Activated naive CD8-positive, alpha-beta T cell treated with anti-CD3 and anti-CD28 coated beads, Interleukin-2, amount 50 U/mL, for 24 hours (primary cell): ENCODE measurements at regions not wholly inside any gene's neighbourhood (a gene's known extent, or its start where the extent isn't known, plus 50 kb on each side); places are given as distances from the start of the nearest gene placed in this dataset.
A peak's percentile ranks its signal among the peaks of the same experiment; 100 is the strongest.
"Not testable (repeated sequence)": the region's sequence is repeated elsewhere in the genome, so short reads cannot be mapped to it uniquely, and the experiment has no call there.

Experiments used
- ATAC-seq: fragments of 150-1000 bp; cut with Tn5 transposase; one replicate; pipeline ENCODE4 v1.10.0; 2021
- DNase-seq: peaks from one replicate; pipeline ENCODE4 v3.0.0; 2021
- H3K27ac Mint-ChIP-seq: one replicate; pipeline ENCODE4 v1.8.0; 2021; ENCODE audit warnings: mild to moderate bottlenecking, mixed read lengths
- H3K27me3 Mint-ChIP-seq: one replicate; pipeline ENCODE4 v1.8.0; 2021; ENCODE audit warnings: mixed read lengths
- H3K36me3 Mint-ChIP-seq: one replicate; pipeline ENCODE4 v1.8.0; 2021; ENCODE audit warnings: low read depth, mixed read lengths
- H3K4me1 Mint-ChIP-seq: one replicate; pipeline ENCODE4 v1.8.0; 2021; ENCODE audit warnings: mixed read lengths
- H3K4me3 Mint-ChIP-seq: one replicate; pipeline ENCODE4 v1.8.0; 2021; ENCODE audit warnings: mild to moderate bottlenecking, moderate library complexity, mixed read lengths
- H3K9me3 Mint-ChIP-seq: one replicate; pipeline ENCODE4 v1.8.0; 2021; ENCODE audit warnings: mixed read lengths

- no peak overlapping the region for H3K4me3 Mint-ChIP-seq
- peaks cover 9% of the 10 kb centered on the region for H3K4me1 Mint-ChIP-seq
- no peaks in the 10 kb centered on the region for H3K9me3 Mint-ChIP-seq
- no peaks in the 10 kb centered on the region for H3K36me3 Mint-ChIP-seq
- H3K27ac Mint-ChIP-seq, result peak overlapping the region; percentile 3
- peak; percentile 1 for DNase-seq
- H3K27me3 Mint-ChIP-seq, result no peaks in the 10 kb centered on the region
- no peak for ATAC-seq
These were observed 993.9 kb upstream of the ACO1 start for GRCh38 chr9:31390403-31391025.

- H3K27me3 Mint-ChIP-seq, result no peaks in the 10 kb centered on the region
- no peaks in the 10 kb centered on the region for H3K36me3 Mint-ChIP-seq
- H3K9me3 Mint-ChIP-seq, result no peaks in the 10 kb centered on the region
- H3K4me3 Mint-ChIP-seq, result no peak overlapping the region
- H3K27ac Mint-ChIP-seq, result no peak overlapping the region
- ATAC-seq (no peak), DNase-seq (no peak)
- H3K4me1 Mint-ChIP-seq, result peaks cover 9% of the 10 kb centered on the region
These were observed 991.2 kb upstream of the ACO1 start for GRCh38 chr9:31393240-31393639.

- no peaks in the 10 kb centered on the region for H3K9me3 Mint-ChIP-seq
- no peak overlapping the region for H3K4me3 Mint-ChIP-seq
- peaks cover 9% of the 10 kb centered on the region for H3K4me1 Mint-ChIP-seq
- H3K27ac Mint-ChIP-seq, result no peak overlapping the region
- H3K27me3 Mint-ChIP-seq, result no peaks in the 10 kb centered on the region
- no peaks in the 10 kb centered on the region for H3K36me3 Mint-ChIP-seq
- no peak for ATAC-seq
- no peak for DNase-seq
These were observed 990.4 kb upstream of the ACO1 start for GRCh38 chr9:31394015-31394473.

- Mint-ChIP-seq H3K36me3 (peaks cover 2% of the 10 kb centered on the region), H3K27ac (no peak overlapping the region), H3K27me3 (no peaks in the 10 kb centered on the region), H3K4me1 (no peaks in the 10 kb centered on the region), H3K4me3 (no peak overlapping the region), H3K9me3 (peaks cover 6% of the 10 kb centered on the region)
- ATAC-seq (no peak), DNase-seq (no peak)
These were observed 972.4 kb upstream of the ACO1 start for GRCh38 chr9:31412081-31412480.

GRCh38 chr9:31415164-31415563, 969.3 kb upstream of the ACO1 start:
- no peaks in the 10 kb centered on the region for H3K27me3 Mint-ChIP-seq
- peaks cover 2% of the 10 kb centered on the region for H3K36me3 Mint-ChIP-seq
- H3K27ac Mint-ChIP-seq, result no peak overlapping the region
- no peak overlapping the region for H3K4me3 Mint-ChIP-seq
- no peak for DNase-seq
- H3K9me3 Mint-ChIP-seq, result peaks cover 6% of the 10 kb centered on the region
- H3K4me1 Mint-ChIP-seq, result no peaks in the 10 kb centered on the region
- ATAC-seq, result no peak

- H3K4me3 Mint-ChIP-seq, result no peak overlapping the region
- H3K9me3 Mint-ChIP-seq, result no peaks in the 10 kb centered on the region
- H3K27me3 Mint-ChIP-seq, result no peaks in the 10 kb centered on the region
- DNase-seq (no peak), ATAC-seq (no peak)
- no peak overlapping the region for H3K27ac Mint-ChIP-seq
- no peaks in the 10 kb centered on the region for H3K4me1 Mint-ChIP-seq
- H3K36me3 Mint-ChIP-seq, result no peaks in the 10 kb centered on the region
These were observed 966.0 kb upstream of the ACO1 start for GRCh38 chr9:31418419-31418818.

GRCh38 chr9:31443630-31444457, 940.6 kb upstream of the ACO1 start:
- H3K27ac Mint-ChIP-seq, ATAC-seq, H3K27me3 Mint-ChIP-seq, H3K36me3 Mint-ChIP-seq, DNase-seq, H3K4me3 Mint-ChIP-seq, H3K9me3 Mint-ChIP-seq: not testable (repeated sequence)
- H3K4me1 Mint-ChIP-seq, result peaks cover 12% of the 10 kb centered on the region

GRCh38 chr9:31445357-31445756, 939.1 kb upstream of the ACO1 start:
- no peak overlapping the region for H3K27ac Mint-ChIP-seq
- peaks cover 12% of the 10 kb centered on the region for H3K4me1 Mint-ChIP-seq
- no peaks in the 10 kb centered on the region for H3K27me3 Mint-ChIP-seq
- no peak for ATAC-seq
- H3K4me3 Mint-ChIP-seq, result no peak overlapping the region
- H3K9me3 Mint-ChIP-seq, result no peaks in the 10 kb centered on the region
- no peak for DNase-seq
- peaks cover 2% of the 10 kb centered on the region for H3K36me3 Mint-ChIP-seq

GRCh38 chr9:31445960-31446359, 938.5 kb upstream of the ACO1 start:
- ATAC-seq (no peak), DNase-seq (no peak)
- Mint-ChIP-seq H3K4me3 (no peak overlapping the region), H3K27ac (no peak overlapping the region), H3K27me3 (no peaks in the 10 kb centered on the region), H3K36me3 (peaks cover 2% of the 10 kb centered on the region), H3K4me1 (peaks cover 12% of the 10 kb centered on the region), H3K9me3 (no peaks in the 10 kb centered on the region)

- DNase-seq (no peak), ATAC-seq (no peak)
- Mint-ChIP-seq H3K9me3 (peaks cover 20% of the 10 kb centered on the region), H3K4me3 (no peak overlapping the region), H3K4me1 (peaks cover 5% of the 10 kb centered on the region), H3K27ac (no peak overlapping the region), H3K27me3 (no peaks in the 10 kb centered on the region), H3K36me3 (no peaks in the 10 kb centered on the region)
These were observed 917.4 kb upstream of the ACO1 start for GRCh38 chr9:31467075-31467474.

GRCh38 chr9:31470051-31470450, 914.4 kb upstream of the ACO1 start:
- H3K36me3 Mint-ChIP-seq, result no peaks in the 10 kb centered on the region
- peaks cover 12% of the 10 kb centered on the region for H3K9me3 Mint-ChIP-seq
- ATAC-seq (no peak), DNase-seq (no peak)
- no peak overlapping the region for H3K27ac Mint-ChIP-seq
- H3K4me3 Mint-ChIP-seq, result no peak overlapping the region
- no peaks in the 10 kb centered on the region for H3K27me3 Mint-ChIP-seq
- H3K4me1 Mint-ChIP-seq, result peaks cover 5% of the 10 kb centered on the region

- Mint-ChIP-seq H3K27ac (no peak overlapping the region), H3K36me3 (no peaks in the 10 kb centered on the region), H3K4me3 (no peak overlapping the region), H3K4me1 (peaks cover 5% of the 10 kb centered on the region), H3K27me3 (no peaks in the 10 kb centered on the region), H3K9me3 (peaks cover 12% of the 10 kb centered on the region)
- DNase-seq (no peak), ATAC-seq (no peak)
These were observed 913.4 kb upstream of the ACO1 start for GRCh38 chr9:31471010-31471409.

GRCh38 chr9:31486630-31487029, 897.8 kb upstream of the ACO1 start:
- Mint-ChIP-seq H3K36me3 (no peaks in the 10 kb centered on the region), H3K4me3 (no peak overlapping the region), H3K27me3 (no peaks in the 10 kb centered on the region), H3K9me3 (no peaks in the 10 kb centered on the region), H3K27ac (no peak overlapping the region), H3K4me1 (no peaks in the 10 kb centered on the region)
- ATAC-seq (no peak), DNase-seq (no peak)

- no peaks in the 10 kb centered on the region for H3K4me1 Mint-ChIP-seq
- DNase-seq (no peak), ATAC-seq (no peak)
- H3K9me3 Mint-ChIP-seq, result peaks cover 2% of the 10 kb centered on the region
- no peaks in the 10 kb centered on the region for H3K27me3 Mint-ChIP-seq
- no peak overlapping the region for H3K4me3 Mint-ChIP-seq
- H3K36me3 Mint-ChIP-seq, result no peaks in the 10 kb centered on the region
- H3K27ac Mint-ChIP-seq, result no peak overlapping the region
These were observed 893.8 kb upstream of the ACO1 start for GRCh38 chr9:31490551-31491106.

- DNase-seq (no peak), ATAC-seq (no peak)
- H3K4me3 Mint-ChIP-seq, result no peak overlapping the region
- H3K36me3 Mint-ChIP-seq, result peaks cover under 1% of the 10 kb centered on the region
- H3K9me3 Mint-ChIP-seq, result peaks cover 15% of the 10 kb centered on the region
- H3K4me1 Mint-ChIP-seq, result no peaks in the 10 kb centered on the region
- H3K27me3 Mint-ChIP-seq, result no peaks in the 10 kb centered on the region
- no peak overlapping the region for H3K27ac Mint-ChIP-seq
These were observed 892.2 kb upstream of the ACO1 start for GRCh38 chr9:31492229-31492628.
